Ovary (tissue), 7 donors: ENCODE measurements at regions not wholly inside any gene's neighbourhood (a gene's known extent, or its start where the extent isn't known, plus 50 kb on each side); places are given as distances from the start of the nearest gene placed in this dataset.

ENCODE experiments used
- DNase-seq, 5 donors: peaks; one replicate each; pipeline ENCODE4 v3.0.0-alpha.2; 2019 to 2020
- H3K27ac ChIP-seq, 2 donors: fragments of 200-600 bp; one replicate each; pipeline versions ENCODE4 v1.5.1 to v1.8.0; 2019 to 2022
- H3K27me3 ChIP-seq: fragments of 200-600 bp; one replicate; pipeline ENCODE4 v1.8.0; 2022
- H3K36me3 ChIP-seq: fragments of 200-600 bp; sonication (generic); one replicate; pipeline ENCODE4 v1.5.1; 2019
- H3K4me1 ChIP-seq: one replicate; pipeline ENCODE4 v1.8.1; 2013; ENCODE audit warnings: mild to moderate bottlenecking, moderate library complexity; ENCODE audit not compliant: insufficient read depth
- H3K4me3 ChIP-seq: fragments of 200-600 bp; sonication (generic); one replicate; pipeline ENCODE4 v1.5.1; 2017
- H3K9me3 ChIP-seq, 2 donors: fragments of 200-600 bp in 1 of 2; sonication (generic) in 1 of 2; one replicate each; pipeline versions ENCODE4 v1.5.1 to v1.8.1; 2013 to 2019; ENCODE audit warnings: mild to moderate bottlenecking in 1 of 2, moderate library complexity in 1 of 2
- CTCF ChIP-seq, 3 donors: fragments of 450-650 bp in 2 of 3; fragments of 200-600 bp in 1 of 3; IDR thresholded peaks; one replicate each; pipeline versions ENCODE4 v1.5.1 to v1.8.0; 2016 to 2022; ENCODE audit warnings: antibody characterized with exemption in 3 of 3, mild to moderate bottlenecking in 1 of 3
- EP300 ChIP-seq: sonication (generic); formaldehyde crosslinking; IDR thresholded peaks from one replicate; pipeline ENCODE4 v1.6.1; 2017; ENCODE audit warnings: antibody characterized with exemption
- POLR2A ChIP-seq: fragments of 450-650 bp; IDR thresholded peaks from one replicate; pipeline ENCODE4 v1.6.1; 2017; ENCODE audit warnings: antibody characterized with exemption, mild to moderate bottlenecking, moderate library complexity
- WGBS, 3 donors: extraction: QIAGEN DNeasy Blood & Tissue Kit in 1 of 3; methylation state at CpG; one replicate each; pipeline versions ENCODE4 v1.1.5 to v1.1.7; 2013 to 2017; 5-methylcytosine and 5-hydroxymethylcytosine counted together
- intact Hi-C, 4 donors: fragments of 100-400 bp; cut with DNase I; formaldehyde crosslinking; loops; one replicate each; pipeline versions ENCODE4 v1.11.0 to v1.15.1; 2022 to 2023
- donor health status: DM: no; HTN: no; CAD: no; lungs with moderate emphysema.
- donor health status: DM: no; HTN: no; CAD: no.
- donor health status: Bipolar disorder and iron deficiency.
- donor health status: DM: no; HTN: no; CAD: no.
- donor health status: DM: yes; HTN: yes; CAD: no.

- H3K4me1 ChIP-seq = no peaks in the 10 kb centered on the region
- intact Hi-C loops = no loop called here
- no peak overlapping the region for H3K27ac ChIP-seq
- TF ChIP-seq POLR2A = no peak
- TF ChIP-seq CTCF (IDR thresholded peaks at IDR 0.05) = no peak
- no peak for TF ChIP-seq EP300
- H3K36me3 ChIP-seq = no peaks in the 10 kb centered on the region
- no peaks in the 10 kb centered on the region for H3K9me3 ChIP-seq
- H3K4me3 ChIP-seq = no peak overlapping the region
- DNase-seq = no peak
- no peaks in the 10 kb centered on the region for H3K27me3 ChIP-seq
- 90 to 95% (median 94%) methylated on average over 5 of the region's 5 CpGs for WGBS, 3 donors
Measured at GRCh38 chr11:106540001-106540400, 462.5 kb downstream of the AASDHPPT start.

- no peak for DNase-seq
- no peaks in the 10 kb centered on the region for H3K36me3 ChIP-seq
- H3K27ac ChIP-seq = no peak overlapping the region
- no peak overlapping the region for H3K4me3 ChIP-seq
- H3K4me1 ChIP-seq = no peaks in the 10 kb centered on the region
- 72 to 98% (median 88%) methylated on average over 2 of the region's 2 CpGs for WGBS, 3 donors
- no peak for TF ChIP-seq POLR2A
- TF ChIP-seq EP300 = no peak
- no peak for TF ChIP-seq CTCF (IDR thresholded peaks at IDR 0.05)
- H3K27me3 ChIP-seq = peaks cover 2% of the 10 kb centered on the region
- H3K9me3 ChIP-seq = no peaks in the 10 kb centered on the region
- intact Hi-C loops = no loop called here
Measured at GRCh38 chr11:106548406-106548805, 469.9 kb downstream of the GUCY1A2 start.

GRCh38 chr11:106551744-106552673, 466.3 kb downstream of the GUCY1A2 start:
- Histone ChIP-seq H3K4me3 (no peak overlapping the region), H3K36me3 (no peaks in the 10 kb centered on the region), H3K27me3 (no peaks in the 10 kb centered on the region), H3K4me1 (no peaks in the 10 kb centered on the region), H3K9me3 (no peaks in the 10 kb centered on the region), H3K27ac (no peak overlapping the region)
- DNase-seq = no peak
- intact Hi-C loops = no loop called here
- 87 to 88% (median 87%) methylated on average over 12 to 13 of the region's 13 CpGs for WGBS, 3 donors
- TF ChIP-seq CTCF (IDR thresholded peaks at IDR 0.05) (no peak), POLR2A (no peak), EP300 (no peak)

GRCh38 chr11:106552694-106553203, 465.5 kb downstream of the GUCY1A2 start:
- Histone ChIP-seq H3K4me1 (no peaks in the 10 kb centered on the region), H3K4me3 (no peak overlapping the region), H3K9me3 (no peaks in the 10 kb centered on the region), H3K27ac (no peak overlapping the region), H3K27me3 (no peaks in the 10 kb centered on the region), H3K36me3 (no peaks in the 10 kb centered on the region)
- no peak for DNase-seq
- intact Hi-C loops = no loop called here
- TF ChIP-seq CTCF (IDR thresholded peaks at IDR 0.05) (no peak), POLR2A (no peak), EP300 (no peak)
- WGBS, 3 donors = 91 to 94% (median 93%) methylated on average over 6 of the region's 6 CpGs
